ENCODE measurements at regions not wholly inside any gene's neighbourhood (a gene's known extent, or its start where the extent isn't known, plus 50 kb on each side); places are given as distances from the start of the nearest gene placed in this dataset.
"Not testable (repeated sequence)": the region's sequence is repeated elsewhere in the genome, so short reads cannot be mapped to it uniquely, and the experiment has no call there.

DNA sequence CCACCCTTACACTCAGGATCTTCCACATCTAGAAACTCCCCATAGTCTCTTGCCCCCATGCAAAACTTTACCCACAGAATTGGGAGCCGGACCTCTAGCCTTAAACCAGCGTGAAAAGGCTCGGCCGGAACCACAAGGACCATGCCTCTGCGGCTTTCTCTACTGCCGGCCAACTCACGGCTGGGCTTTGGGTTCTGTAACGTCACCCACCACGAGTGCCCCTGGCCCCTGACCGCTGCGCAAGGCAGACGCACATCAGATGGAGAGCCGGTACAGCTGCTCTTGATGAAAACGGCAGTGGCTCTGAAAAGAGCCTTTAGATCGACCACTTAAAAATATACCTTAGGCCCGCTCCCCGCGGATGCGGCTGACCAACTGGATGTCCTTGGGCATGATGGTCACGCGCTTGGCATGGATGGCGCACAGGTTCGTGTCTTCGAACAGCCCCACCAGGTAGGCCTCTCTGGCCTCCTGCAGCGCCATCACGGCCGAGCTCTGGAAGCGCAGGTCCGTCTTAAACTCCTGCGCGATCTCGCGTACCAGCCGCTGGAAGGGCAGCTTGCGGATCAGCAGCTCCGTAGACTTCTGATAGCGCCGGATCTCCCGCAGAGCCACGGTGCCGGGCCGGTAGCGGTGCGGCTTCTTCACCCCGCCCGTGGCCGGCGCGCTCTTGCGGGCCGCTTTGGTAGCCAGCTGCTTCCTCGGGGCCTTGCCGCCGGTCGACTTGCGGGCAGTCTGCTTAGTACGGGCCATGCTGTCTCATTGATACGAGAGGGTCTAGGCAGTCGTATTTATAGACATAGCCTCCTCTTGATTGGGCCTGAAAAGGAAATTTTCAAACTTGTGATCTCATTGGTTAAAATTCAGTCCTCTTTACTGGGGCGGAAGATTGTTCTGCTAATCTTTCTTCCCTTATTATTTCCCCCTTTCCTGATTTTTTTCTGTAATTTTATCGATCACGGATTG is 66.3 kb downstream of the FAM72C start:
- DNase-seq: peak; percentile 21

DNA sequence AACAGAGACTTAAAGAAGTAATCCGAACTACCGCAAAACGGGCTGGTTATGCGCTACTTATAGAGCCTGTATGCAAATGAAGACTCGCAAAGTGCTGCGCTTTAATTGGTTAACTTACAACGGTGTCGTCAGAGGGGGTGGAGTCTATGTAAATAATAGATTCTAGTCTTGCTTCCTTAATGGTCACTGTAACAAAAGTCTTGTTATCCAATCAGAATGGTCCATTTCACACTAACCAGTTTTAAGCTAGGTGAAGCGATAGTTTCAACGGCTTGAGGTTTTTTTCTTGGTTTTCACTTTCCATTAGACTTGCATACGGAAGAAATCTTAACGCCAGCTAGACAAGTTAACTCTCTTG is 67.2 kb downstream of the FAM72C start:
- not testable (repeated sequence) for DNase-seq

DNA sequence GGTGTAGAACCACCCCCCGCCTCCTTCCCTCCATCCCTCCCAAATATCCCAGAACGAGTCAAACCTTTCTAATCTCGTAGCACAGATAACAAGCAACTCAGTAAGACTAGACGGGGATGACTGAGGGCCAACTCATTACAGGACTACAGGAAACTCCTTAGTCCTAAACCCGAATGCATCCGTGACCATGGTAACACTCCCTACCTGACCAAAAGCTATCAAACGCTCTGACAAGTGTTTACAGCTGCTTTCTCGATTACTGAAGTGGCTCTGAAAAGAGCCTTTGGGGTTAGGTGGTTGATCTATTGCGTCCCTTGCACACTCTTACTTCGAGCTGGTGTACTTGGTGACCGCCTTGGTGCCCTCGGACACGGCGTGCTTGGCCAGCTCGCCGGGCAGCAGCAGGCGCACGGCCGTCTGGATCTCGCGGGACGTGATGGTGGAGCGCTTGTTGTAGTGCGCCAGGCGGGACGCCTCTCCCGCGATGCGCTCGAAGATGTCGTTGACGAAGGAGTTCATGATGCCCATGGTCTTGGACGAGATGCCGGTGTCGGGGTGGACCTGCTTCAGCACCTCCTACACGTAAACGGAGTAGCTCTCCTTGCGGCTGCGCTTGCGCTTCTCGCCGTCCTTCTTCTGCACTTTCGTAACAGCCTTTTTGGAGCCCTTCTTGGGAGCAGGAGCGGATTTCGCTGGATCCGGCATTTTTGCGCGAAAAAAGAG is 67.7 kb downstream of the FAM72C start:
- peak; percentile 50 for DNase-seq

DNA sequence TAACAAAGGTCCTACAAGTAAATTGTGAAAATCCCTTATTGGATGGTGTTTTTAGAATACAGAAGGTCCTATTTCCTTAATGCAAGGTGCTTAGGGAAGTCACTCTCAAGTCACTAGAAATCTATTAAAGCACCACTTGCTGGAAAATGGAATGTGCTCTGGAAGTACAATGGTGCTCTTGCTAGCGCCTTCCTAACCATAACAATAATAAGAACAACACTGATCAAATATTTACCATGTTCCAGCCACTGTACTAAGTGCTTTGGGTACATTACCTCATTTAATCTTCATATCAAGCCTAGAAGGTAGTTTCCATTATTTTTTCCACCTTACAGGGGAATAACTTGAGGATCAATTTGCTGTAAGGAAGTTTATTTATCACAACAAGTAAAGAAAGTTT is 75.4 kb downstream of the FAM72C start:
- DNase-seq: not testable (repeated sequence)

DNA sequence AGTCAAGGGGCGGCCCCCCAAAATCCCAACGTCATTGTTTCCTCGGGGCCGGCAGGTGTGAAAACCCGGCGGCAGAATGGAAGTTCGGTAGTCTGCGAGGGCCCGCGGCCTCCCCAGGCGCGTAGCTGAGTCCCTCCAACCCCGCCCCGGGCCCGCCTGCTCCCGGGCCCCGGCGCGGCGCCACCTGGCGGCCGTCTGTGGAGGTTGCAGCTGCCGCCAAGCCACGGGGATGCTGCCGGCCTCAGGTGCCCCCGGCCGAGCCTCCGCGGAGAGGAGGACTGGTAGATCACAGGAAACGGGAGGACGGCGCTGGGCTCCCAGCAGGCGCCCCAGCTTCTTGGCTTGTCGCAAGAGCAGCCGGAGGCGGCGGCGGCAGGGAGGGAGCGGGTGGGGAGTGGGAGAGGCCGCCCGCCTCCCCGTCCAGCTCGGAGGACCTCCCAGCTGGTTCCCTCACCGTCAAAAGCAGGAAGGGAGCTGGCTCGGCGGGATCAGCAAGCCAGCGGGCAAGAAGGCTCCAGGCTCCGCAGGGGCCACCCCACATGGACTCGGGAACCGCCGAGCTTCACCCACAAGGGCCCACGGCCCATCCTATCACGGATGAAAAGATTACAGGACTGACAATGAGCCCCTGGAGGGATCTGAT is 86.7 kb downstream of the FAM72C start:
- DNase-seq: peak; percentile 62

DNA sequence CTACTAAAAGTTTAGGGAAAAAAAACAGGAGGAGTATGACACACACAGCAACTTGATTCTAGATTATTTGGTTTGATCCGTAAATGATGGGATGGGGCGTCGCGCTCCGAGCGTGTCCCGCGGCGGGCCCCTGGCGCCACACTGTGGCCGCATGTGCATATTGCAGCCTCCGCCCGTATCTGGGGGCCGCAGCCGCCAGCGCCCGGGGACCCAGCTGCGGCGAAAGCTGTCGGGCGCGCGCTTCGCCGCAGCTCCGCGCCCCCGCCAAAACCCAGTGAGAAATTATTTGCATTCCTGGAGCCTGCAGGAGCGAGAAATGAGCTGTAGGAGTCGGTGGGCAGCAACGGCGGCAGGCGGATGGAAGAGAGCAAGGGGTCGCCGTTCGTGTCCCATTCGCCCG is 87.3 kb downstream of the FAM72C start:
- not testable (repeated sequence) for DNase-seq

DNA sequence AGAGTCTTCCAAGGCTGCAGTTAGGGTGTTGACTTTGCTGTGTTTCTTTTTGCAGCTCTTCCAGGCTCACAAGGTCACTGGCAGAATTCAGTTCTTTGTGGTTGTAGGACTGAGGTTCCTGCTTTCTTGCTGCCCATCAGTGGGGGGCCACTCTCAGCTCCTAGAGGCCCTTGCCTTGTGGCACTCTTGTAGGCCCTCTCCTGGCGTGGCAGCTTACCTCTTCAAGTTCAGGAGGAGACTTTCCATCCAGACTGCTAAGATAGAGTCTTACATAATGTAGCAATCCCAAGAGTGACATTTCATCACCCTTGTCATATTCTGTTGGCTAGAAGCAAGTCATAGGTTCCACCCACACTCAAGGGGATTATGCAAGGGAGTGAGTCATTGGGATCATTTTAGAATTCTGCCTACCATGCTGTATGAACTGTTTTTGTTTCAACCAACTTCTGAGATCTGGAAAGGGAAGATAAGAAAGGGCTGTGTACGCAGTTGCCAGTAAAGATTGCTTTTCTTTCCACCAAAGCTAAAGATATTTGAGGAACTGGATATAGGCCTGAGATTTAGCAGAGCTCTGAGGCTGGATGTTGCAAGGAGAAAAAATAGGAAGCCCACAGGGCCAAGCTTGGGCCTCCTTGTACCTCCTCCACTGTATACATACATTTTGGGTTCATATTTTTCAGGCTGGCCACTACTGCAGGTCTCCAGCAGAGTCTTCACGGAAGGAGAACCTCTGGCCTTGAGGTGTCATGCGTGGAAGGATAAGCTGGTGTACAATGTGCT is 91.8 kb downstream of the FAM72C start:
- not testable (repeated sequence) for DNase-seq

DNA sequence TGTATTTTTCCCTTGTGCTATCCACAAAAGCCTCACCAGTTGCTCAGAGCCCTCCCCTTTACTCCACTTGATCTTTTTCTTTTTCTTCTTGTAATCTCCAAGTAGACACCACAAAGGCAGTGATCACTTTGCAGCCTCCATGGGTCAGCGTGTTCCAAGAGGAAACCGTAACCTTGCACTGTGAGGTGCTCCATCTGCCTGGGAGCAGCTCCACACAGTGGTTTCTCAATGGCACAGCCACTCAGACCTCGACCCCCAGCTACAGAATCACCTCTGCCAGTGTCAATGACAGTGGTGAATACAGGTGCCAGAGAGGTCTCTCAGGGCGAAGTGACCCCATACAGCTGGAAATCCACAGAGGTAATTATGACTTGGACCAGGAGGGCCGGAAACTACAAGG is 95.8 kb downstream of the FAM72C start:
- not testable (repeated sequence) for DNase-seq

DNA sequence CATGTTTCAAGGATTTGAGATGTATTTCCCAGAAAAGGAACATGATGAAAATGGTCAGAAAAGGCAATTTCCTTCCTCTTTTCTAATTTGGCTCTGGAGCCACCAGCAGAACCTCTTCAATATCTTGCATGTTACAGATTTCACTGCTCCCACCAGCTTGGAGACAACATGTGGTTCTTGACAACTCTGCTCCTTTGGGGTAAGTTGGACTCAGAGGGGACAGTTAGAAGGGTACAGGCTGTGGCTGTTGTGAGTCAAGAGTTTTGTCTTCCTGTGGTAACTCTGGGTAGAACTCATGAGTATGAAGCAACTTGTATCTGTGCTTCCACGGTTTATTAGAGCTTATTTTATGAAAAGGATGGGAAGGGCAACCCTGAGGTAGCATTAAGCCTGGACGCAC is 97.2 kb downstream of the FAM72C start:
- not testable (repeated sequence) for DNase-seq

DNA sequence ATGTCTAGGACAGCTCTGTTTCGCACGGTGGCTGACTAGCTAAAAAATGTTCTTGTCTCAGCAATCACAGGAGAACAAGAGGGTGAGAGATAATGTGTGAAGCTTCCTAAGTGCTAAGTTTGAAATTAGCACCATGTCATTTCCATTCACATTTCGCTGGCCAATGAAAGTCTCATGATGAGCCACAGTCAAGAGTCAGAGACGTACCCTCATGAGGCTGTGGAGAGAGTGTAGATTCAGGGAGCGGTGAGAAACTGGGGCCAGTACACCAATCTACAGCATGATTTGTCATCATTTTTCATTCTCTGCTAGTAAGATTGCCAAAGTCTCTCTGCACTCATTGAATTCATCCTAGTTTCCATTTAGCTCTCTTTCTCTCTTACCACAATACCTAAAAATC is 98.1 kb downstream of the FAM72C start:
- not testable (repeated sequence) for DNase-seq

DNA sequence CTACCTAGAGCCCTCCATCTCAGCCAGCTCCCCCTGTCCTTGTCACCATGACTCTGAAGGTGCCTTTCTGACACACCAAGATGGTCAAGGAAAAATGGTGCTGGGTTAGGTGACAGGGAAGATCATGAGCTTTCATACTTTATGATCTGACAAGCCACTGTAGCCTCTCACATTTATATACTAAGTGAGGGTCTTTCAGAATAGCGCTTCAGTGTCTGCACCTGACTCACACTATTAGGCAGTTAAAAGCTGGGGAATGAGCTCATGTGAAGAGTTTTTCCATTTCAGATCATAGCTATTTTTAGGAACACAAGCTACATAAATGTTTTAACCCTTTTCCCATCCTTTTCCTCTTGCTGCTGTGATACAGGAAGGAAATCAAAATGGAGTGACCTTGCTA is 101.4 kb downstream of the FAM72C start:
- not testable (repeated sequence) for DNase-seq

DNA sequence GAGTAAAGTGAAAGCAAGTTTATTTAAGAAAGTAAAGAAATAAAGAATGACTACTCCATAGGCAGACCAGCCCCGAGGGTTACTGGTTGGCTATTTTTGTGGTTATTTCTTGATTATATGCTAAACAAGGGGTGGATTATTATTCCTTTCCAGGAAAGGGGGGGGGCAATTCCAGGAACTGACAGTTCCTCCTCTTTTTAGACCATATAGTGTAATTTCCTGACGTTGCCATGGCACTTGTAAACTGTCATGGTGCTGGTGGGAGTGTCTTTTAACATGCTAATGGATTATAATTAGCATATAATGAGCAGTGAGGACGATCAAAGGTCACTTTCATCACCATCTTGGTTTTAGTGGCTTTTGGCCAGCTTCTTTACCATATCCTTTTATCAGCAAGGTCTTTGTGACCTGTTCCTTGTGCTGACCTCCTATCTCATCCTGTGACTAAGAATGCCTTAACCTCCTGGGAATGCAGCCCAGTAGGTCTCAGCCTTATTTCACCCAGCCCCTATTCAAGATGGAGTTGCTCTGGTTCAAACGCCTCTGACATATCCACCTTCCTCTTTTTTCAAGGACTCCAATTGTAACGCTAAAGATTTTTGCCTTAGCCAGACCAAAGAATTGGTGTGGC is 104.1 kb downstream of the FAM72C start:
- DNase-seq: not testable (repeated sequence)

DNA sequence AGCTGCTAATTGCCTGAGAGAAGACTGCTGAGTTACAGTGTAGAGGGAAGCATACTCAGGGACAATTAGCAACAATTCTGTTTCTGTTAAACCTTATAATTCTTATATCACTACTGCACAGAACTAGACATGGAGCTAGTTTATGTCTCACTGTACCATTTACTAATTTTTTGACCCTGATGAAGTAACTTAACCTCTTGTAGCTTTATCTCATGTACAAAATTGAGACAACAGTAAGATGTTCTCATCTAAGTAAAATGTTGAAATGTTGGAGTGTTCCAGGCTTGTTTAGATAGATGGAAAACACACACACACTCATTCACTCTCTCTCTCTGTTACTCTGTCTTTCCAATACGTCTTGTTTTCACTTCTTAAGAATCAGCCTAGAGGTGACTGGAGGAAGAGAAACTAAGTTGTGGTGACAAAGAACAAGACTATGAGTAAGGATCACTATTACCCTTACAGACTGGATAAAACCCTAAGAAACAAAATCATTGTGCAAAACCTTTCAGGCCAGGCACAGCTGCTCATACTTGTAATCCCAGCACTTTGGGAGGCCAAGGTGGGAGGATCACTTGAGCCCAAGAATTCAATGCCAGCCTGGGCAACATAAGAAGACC is 107.8 kb downstream of the FAM72C start:
- DNase-seq: not testable (repeated sequence)

DNA sequence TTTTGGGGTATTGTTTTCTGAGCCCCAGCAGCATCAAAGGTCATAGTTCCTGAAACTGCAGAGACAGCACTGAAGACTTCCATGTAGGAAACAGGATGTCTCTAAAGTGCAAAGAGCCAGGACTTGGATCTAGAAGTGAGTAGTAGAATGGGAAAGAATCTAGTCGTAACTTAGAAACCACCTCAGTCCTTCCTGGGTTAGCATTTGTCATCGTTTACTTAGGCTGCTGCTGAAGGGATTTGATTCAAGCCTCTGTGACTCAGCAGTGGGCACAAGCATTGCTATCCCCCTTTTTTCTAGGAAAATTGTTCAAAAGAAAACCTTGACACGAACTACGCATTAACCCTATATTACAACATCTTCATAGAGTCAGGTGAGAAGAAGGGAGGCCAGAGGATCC is 109.1 kb downstream of the FAM72C start:
- DNase-seq: not testable (repeated sequence)

DNA sequence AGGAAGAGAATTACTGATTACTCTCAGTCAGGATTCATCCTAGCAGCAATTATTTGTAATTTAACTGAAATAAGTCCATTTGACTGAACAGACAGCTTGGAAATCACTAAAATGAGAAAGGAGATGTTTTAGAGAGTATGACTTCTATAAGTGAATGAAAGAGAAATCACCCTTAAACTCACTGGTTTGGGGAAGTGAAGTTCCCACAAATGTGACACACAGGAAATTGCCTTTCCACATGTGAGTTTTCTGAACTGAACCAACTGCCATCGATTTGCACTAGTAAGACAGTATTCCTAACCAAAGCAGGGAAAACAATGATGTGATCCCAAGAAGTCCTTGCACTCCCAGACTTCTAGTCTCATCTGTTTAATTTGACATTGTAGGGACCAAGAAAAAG is 110.5 kb downstream of the FAM72C start:
- not testable (repeated sequence) for DNase-seq

DNA sequence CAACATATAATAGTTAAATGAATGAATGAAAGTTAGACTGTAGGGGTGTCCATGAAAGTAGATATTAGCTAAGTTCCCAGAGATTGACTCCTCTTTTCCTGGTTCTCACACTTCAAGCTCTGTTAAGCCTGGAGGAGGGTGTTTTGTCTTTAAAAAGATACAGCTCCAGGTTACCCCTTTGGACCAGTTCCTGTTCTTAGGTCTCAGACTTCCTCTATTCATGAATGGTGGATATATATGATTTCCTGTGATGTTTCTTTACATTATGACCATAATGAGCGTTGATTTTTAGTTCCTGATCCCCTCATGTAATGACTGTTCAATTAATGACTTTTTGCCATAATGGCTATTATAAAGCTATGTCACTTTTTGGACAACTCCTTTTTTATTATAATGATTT is 115.9 kb downstream of the FAM72C start:
- not testable (repeated sequence) for DNase-seq

DNA sequence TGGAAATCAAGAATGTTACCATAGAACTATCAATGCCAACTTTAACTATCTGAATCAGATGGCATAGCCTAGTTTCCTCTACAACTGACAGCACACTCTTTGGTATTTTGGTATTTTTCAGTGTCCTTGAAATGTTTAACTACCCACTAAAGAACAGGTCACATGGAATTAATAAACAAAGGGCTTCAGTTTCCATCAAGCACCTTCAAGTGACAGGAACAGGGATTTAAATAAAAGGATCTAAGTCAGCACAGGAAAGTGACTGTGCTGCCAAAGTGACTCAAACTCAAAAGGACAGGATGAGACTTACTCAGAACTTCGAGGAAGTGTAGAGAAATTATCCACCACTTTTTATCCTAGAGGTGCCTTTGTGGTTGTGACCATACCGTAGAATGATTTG is 117.7 kb downstream of the FAM72C start:
- not testable (repeated sequence) for DNase-seq

DNA sequence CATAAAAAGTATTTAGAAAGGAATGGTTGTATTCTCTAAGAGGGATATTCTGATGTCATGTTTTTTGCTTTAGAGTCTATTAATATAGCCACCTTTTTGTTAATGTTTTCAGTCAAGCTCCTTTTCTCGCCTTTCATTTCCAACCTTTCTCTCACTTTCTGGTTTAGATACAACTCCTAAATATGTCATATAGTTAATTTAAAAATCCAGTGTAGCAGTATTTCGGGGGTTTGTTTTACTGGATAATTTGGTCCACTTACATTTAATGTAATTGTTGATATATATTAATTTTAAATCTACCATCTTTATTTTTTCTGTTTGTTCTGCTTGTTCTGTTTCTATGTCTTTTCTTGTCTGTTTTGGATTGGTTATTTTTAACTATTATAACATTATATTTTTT is 121.1 kb downstream of the FAM72C start:
- DNase-seq: not testable (repeated sequence)

DNA sequence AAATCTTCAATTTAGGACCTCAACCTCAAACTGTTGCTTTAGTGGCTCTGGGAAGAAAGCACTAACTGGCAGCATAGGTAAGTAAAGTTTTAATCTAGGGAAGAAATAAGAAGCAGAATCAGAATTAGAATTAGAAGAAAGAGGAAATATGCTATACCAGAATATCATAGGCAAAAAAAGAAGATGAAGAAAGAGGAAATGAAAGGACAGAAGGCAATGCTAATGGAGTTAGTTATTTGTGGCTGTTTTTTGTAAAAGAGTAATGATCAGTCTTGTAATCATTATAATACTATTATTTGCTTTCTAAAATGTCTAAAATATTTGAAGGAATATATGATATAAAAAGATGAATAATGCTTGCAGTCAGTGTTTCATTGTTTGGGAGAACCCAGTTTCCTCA is 122.9 kb downstream of the FAM72C start:
- DNase-seq: not testable (repeated sequence)

DNA sequence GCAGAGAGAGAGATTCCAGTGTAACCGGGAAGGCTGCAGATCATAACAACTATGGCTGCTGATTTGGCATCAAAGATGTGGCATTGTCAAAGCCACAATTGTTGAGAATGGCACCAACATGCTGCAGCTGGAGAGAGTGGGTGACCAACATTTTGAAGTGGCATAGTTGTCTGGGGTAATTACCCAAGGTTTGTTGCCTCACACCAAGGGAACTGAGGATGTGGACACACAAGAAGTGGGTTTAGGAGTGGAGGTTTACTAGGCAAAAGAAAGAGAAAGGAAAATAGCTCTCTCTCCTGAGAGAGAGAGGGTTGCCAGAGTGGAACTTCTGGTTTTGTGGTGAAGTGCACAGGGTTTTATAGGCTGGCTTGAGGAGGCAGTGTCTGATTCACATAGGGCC is 126.6 kb downstream of the FAM72C start:
- not testable (repeated sequence) for DNase-seq

DNA sequence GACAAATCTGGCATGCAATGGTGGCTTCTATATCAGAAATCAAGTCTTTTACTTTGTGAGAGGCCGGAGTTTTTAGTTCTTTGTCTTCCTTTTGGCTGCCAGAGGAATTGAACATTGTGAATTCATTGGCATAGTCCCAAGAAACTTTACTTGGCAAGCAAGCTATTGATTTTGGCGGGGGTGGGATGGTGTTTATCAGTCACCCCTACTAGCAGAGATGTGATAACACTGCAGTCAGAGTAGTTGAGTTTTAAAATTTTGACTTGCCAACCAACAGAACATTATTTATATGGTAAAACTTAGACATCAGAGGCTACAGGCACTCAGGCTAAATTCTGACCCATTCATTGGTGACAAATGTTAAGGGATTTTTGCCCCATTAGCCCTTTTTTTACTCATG is 129.7 kb downstream of the FAM72C start:
- DNase-seq: not testable (repeated sequence)

DNA sequence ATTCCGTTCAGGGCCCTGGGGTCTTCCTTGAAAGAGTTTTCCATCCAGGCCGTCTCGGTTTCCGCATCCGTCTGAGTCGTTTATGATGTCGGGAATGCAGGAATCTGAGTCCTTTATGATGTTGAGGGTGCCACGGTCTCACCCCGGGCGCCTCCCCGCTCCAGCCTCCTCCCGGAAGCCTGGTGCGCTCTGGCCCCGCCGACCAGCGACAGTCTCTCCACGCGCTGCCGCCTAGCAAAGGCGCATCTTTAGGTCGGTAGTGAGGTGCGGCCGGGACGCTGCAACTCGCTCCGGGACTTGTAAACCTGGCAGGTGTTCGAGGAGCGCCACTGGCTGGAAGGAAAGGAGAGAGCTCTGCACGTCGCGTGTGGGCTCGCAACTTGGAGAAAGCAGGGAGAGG is 132.6 kb downstream of the FAM72C start:
- DNase-seq: not testable (repeated sequence)

All from femur (tissue), 1 donor.